GM18507 (cell line): ENCODE measurements at regions not wholly inside any gene's neighbourhood (a gene's known extent, or its start where the extent isn't known, plus 50 kb on each side); places are given as distances from the start of the nearest gene placed in this dataset.

Source experiments
- DNase-seq: peaks from one replicate; pipeline ENCODE4 v3.0.0; 2011; ENCODE audit warnings: low read depth; ENCODE audit not compliant: insufficient read length; ENCODE audit errors: extremely low spot score
- FAIRE-seq: peaks from 2 replicates; lab custom pipeline; 2011; peaks lifted over from hg19 to GRCh38; lab: Jason Lieb, UNC

DNA sequence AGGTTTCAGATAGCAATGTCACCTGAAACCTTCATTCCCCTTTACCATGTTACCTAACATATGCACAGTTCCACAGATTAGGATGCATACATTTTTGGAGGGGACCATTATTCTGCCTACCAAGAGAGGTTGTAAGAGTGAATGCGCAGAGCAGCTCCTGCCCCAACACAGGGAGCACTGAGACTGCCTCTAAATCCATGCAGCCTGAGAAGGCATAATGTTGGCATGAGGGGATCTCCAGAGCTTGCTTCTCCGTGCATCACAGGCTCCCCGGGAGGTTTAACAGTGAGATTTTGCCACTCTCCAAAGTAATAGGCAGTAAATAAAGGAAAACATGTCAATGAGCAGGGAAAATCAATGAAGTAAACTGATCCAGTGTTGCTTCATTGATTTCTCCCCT is 410.8 kb downstream of the PCDH7 start:
- DNase-seq = no peak
- no peak for FAIRE-seq

- DNase-seq = no peak
- no peak for FAIRE-seq
Observed at GRCh38 chr4:31134720-31135119, 414.6 kb downstream of the PCDH7 start.

DNA sequence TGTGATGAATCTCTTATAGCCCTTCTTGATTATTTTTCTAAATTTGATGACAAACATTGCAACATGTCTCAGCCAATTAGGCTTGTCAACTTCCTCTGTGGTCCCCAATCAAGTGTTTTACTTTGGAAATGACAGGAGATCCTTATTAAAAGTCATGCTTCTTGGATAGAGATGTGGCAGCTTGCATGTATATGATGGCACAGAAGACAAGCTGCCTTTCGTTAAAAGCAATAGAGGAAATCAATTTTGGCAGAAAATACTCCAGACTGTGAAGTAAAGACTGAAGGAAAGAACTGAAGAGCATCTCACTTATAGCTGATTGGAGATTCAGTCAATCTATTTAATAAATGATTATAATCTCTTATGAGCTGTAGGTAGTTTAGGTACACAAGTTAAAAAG is 419.6 kb downstream of the PCDH7 start:
- FAIRE-seq (no peak), DNase-seq (no peak)

DNA sequence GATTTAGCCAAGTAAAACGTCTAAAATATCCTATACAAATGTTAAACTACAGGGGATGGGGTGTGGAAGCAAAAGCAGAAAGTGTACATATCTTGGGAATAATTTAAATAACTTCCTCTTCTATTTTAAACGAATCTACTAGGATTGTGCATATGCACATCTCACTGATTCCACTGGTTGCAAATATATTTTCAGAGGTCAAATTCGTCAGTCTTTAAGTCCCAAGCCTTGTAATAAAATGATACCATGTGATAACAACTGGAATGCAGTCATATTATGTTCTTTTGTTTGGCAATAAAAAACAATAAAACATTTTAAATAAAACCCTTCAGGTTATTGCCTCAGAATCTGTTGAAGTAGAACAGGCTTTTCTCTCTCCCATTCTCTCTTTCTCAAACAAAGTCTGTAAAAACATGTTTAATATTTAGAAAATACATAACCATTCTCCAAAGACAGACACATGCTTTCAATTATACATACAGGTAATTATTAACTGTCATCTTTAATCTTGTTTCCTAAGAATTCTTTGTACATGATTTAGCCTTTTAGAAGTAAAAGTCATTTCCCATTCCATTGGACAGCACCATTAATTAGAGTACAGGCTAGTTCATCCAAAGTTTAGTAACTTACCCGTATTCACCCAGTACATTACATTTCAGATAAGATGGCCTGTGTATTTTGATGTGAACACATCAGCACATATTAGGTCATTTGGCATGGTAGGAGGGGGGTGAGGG is 421.1 kb downstream of the PCDH7 start:
- FAIRE-seq = no peak
- no peak for DNase-seq

DNA sequence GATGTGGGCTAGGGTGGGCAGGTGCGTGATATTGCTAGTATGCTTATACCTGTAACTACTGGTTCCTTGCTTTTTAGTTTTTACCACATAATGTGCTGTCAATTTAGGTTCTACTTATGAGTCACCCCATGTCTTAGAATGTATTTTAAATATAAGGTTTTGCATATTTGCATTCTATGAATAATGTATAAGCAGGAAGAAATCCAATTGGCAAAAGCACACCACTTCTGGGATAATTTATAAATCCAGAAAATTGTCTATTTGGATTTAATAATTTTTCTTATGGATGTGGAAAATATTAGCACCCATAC is 421.6 kb downstream of the PCDH7 start:
- DNase-seq (no peak), FAIRE-seq (no peak)

- DNase-seq (no peak), FAIRE-seq (no peak)
Observed at GRCh38 chr4:31146366-31146765, 426.2 kb downstream of the PCDH7 start.

GRCh38 chr4:31148990-31149389 is 428.8 kb downstream of the PCDH7 start:
- no peak for FAIRE-seq
- DNase-seq = no peak

GRCh38 chr4:31156221-31156620 is 436.1 kb downstream of the PCDH7 start:
- DNase-seq = no peak
- FAIRE-seq = no peak

DNA sequence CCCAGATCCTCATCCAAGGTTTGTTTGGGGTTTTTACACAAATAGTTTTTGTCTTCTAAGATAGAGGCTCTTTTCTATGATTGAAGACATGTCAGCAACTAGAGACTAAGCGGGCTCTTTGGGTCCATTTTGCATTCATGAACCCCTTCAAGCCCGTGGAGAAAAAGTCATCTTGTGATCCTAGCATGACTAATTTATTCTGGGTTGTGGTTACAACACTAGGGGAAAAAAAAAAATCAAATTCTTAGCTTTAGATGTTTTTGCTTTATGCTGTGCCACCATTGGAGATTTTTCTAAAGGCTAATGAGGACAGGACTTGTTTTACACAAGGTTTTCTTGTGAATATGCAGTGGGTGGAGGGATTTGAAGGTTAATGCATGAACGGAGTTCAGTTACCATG is 440.0 kb downstream of the PCDH7 start:
- DNase-seq = no peak
- FAIRE-seq = no peak

GRCh38 chr4:31169846-31170245 is 449.7 kb downstream of the PCDH7 start:
- no peak for DNase-seq
- no peak for FAIRE-seq

GRCh38 chr4:31171362-31171761 is 451.2 kb downstream of the PCDH7 start:
- DNase-seq (no peak), FAIRE-seq (no peak)

GRCh38 chr4:31175242-31175910 is 455.2 kb downstream of the PCDH7 start:
- FAIRE-seq = no peak
- DNase-seq = no peak

GRCh38 chr4:31183256-31183655 is 463.1 kb downstream of the PCDH7 start:
- DNase-seq (no peak), FAIRE-seq (no peak)

DNA sequence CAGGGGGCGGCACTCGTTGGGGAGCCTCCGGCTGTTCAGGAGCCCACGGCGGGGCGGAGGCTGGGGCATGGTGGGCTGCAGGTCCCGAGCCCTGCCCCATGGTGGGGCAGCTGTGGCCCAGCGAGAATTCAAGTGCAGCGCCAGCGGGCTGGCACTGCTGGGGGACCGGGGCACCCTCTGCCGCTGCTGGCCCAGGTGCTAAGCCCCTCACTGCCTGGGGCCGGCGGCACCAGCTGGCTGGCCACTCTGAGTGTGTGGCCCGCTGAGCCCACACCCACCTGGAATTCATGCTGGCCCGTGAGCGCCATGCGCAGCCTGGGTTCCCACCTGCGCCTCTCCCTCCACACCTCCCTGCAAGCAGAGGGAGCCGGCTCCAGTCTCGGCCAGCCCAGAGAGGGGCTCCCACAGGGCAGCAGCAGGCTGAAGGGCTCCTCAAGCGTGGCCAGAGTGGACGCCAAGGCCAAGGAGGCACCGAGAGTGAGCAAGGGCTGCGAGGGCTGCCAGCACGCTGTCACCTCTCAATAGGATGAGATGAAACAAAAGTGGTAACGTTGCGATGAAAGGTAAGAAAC is 464.9 kb downstream of the PCDH7 start:
- DNase-seq = no peak
- no peak for FAIRE-seq

- DNase-seq (no peak), FAIRE-seq (no peak)
Observed at GRCh38 chr4:31187979-31188378, 467.8 kb downstream of the PCDH7 start.

DNA sequence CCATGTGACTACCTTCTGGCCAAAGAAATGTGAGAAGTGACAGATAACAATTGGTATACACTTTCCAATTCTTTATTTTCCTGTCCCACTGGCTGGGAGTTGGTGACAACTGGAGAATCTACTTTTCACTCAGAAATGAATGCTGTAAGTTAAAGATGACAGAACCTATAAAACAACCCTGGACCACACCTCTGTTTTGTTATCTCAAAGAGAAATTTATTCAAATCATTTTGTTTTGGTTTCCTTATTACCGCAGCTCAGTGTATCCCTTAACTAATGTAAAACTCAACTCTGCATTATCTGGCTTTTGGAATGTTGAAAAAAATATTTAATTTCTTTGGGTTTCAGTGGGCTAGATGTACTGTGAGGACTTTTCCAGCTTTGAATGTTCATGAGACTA is 469.8 kb downstream of the PCDH7 start:
- no peak for FAIRE-seq
- DNase-seq = no peak

GRCh38 chr4:31190671-31191070 is 470.5 kb downstream of the PCDH7 start:
- FAIRE-seq (no peak), DNase-seq (no peak)

GRCh38 chr4:31192341-31192740 is 472.2 kb downstream of the PCDH7 start:
- no peak for DNase-seq
- no peak for FAIRE-seq

DNA sequence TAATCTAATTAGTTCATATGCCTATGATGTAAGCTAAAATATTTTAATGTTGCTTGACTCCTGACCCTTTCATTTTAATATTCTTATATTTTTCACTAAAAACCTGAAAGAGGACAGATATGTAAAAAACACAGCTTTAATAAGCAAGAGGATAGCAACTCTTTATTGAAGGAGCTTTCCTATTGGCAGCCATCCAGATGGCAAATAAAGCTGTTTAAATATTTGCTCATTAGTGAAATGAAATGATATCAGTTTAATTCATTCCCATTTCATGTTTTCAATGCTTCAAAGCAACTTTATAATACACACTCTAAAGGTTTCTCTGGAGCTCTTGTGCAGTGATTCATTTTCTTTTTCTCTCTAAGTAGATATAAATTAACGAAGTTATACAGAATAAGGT is 473.4 kb downstream of the PCDH7 start:
- FAIRE-seq (no peak), DNase-seq (no peak)

GRCh38 chr4:31194823-31195222 is 474.7 kb downstream of the PCDH7 start:
- FAIRE-seq = no peak

GRCh38 chr4:31199644-31200043 is 479.5 kb downstream of the PCDH7 start:
- FAIRE-seq (no peak), DNase-seq (no peak)

More at GRCh38 chr4:31194823-31195222, 474.7 kb downstream of the PCDH7 start:
- DNase-seq = no peak
